H9 (cell line): ENCODE measurements at regions not wholly inside any gene's neighbourhood (a gene's known extent, or its start where the extent isn't known, plus 50 kb on each side); places are given as distances from the start of the nearest gene placed in this dataset.

Experiments
- DNase-seq: peaks from one replicate; pipeline ENCODE4 v3.0.0-alpha.2; 2017
- H2AFZ ChIP-seq: one replicate; pipeline ENCODE4 v1.6.1; 2013; ENCODE audit warnings: mild to moderate bottlenecking, low read length, control low read depth, moderate library complexity
- H2AK5ac ChIP-seq: 2 replicates; pipeline ENCODE4 v1.6.1; 2013; ENCODE audit warnings: low read length, control low read depth, mixed read lengths; ENCODE audit not compliant: insufficient read length
- H2BK120ac ChIP-seq: one replicate; pipeline ENCODE4 v1.6.1; 2013; ENCODE audit warnings: low read depth, mild to moderate bottlenecking, low read length, control low read depth, inconsistent platforms; ENCODE audit not compliant: poor library complexity, severe bottlenecking
- H2BK12ac ChIP-seq: 2 replicates; pipeline ENCODE4 v1.6.1; 2013; ENCODE audit warnings: low read length, control low read depth, mixed read lengths, low read depth; ENCODE audit not compliant: insufficient read length
- H2BK15ac ChIP-seq: 2 replicates; pipeline ENCODE4 v1.6.1; 2013; ENCODE audit warnings: low read depth, low read length, control low read depth
- H2BK20ac ChIP-seq: one replicate; pipeline ENCODE4 v1.6.1; 2013; ENCODE audit warnings: low read depth, mild to moderate bottlenecking, low read length, control low read depth, inconsistent platforms; ENCODE audit not compliant: poor library complexity, severe bottlenecking
- H2BK5ac ChIP-seq: 2 replicates; pipeline ENCODE4 v1.6.1; 2013; ENCODE audit warnings: low read length, control low read depth, mixed read lengths; ENCODE audit not compliant: insufficient read length
- H3K14ac ChIP-seq: 2 replicates; pipeline ENCODE4 v1.6.1; 2013; ENCODE audit warnings: low read length, control low read depth; ENCODE audit not compliant: insufficient read depth
- H3K18ac ChIP-seq: 2 replicates; pipeline ENCODE4 v1.6.1; 2013; ENCODE audit warnings: low read depth, mild to moderate bottlenecking, mixed read lengths, low read length, control low read depth; ENCODE audit not compliant: insufficient read length
- H3K23ac ChIP-seq: 2 replicates; pipeline ENCODE4 v1.6.1; 2013; ENCODE audit warnings: low read length, control low read depth, mixed read lengths, low read depth; ENCODE audit not compliant: insufficient read length
- H3K23me2 ChIP-seq: 2 replicates; pipeline ENCODE4 v1.6.1; 2013; ENCODE audit warnings: low read depth, mild to moderate bottlenecking, mixed read lengths, low read length, control low read depth; ENCODE audit not compliant: insufficient read length, poor library complexity, severe bottlenecking
- H3K27ac ChIP-seq: 2 replicates; pipeline ENCODE4 v1.5.1; 2013; ENCODE audit warnings: low read length, control low read depth, mixed read lengths, low read depth; ENCODE audit not compliant: insufficient read length
- H3K27me3 ChIP-seq: 2 replicates; pipeline ENCODE4 v1.6.1; 2013; ENCODE audit warnings: low read length, control low read depth, inconsistent platforms; ENCODE audit not compliant: insufficient read depth
- H3K4ac ChIP-seq: 2 replicates; pipeline ENCODE4 v1.6.1; 2013; ENCODE audit warnings: low read depth, mild to moderate bottlenecking, control low read depth, inconsistent platforms, low read length, moderate library complexity
- H3K4me1 ChIP-seq: 2 replicates; pipeline ENCODE4 v1.6.1; 2013; ENCODE audit warnings: low read length, control low read depth, inconsistent platforms; ENCODE audit not compliant: insufficient read depth
- H3K4me2 ChIP-seq: 2 replicates; pipeline ENCODE4 v1.6.1; 2013; ENCODE audit warnings: low read length, control low read depth, mixed read lengths; ENCODE audit not compliant: insufficient read length, insufficient read depth
- H3K56ac ChIP-seq: 2 replicates; pipeline ENCODE4 v1.6.1; 2013; ENCODE audit warnings: low read depth, mild to moderate bottlenecking, mixed read lengths, low read length, control low read depth; ENCODE audit not compliant: insufficient read length
- H3K79me1 ChIP-seq: 2 replicates; pipeline ENCODE4 v1.6.1; 2013; ENCODE audit warnings: low read depth, mild to moderate bottlenecking, moderate library complexity, low read length, control low read depth, inconsistent platforms; ENCODE audit not compliant: insufficient read depth, poor library complexity, severe bottlenecking
- H3K79me2 ChIP-seq: 2 replicates; pipeline ENCODE4 v1.6.1; 2013; ENCODE audit warnings: low read length, control low read depth, inconsistent platforms; ENCODE audit not compliant: insufficient read depth
- H3K9ac ChIP-seq: 2 replicates; pipeline ENCODE4 v1.6.1; 2013; ENCODE audit warnings: low read length, control low read depth, mixed read lengths; ENCODE audit not compliant: insufficient read length; ENCODE audit errors: extremely low read depth
- H3K9me3 ChIP-seq: one replicate; pipeline ENCODE4 v1.6.1; 2013; ENCODE audit warnings: low read depth, low read length, inconsistent platforms; ENCODE audit not compliant: control insufficient read depth
- H3T11ph ChIP-seq: one replicate; pipeline ENCODE4 v1.6.1; 2013; ENCODE audit warnings: mild to moderate bottlenecking, low read length, control low read depth, inconsistent platforms
- H4K20me1 ChIP-seq: one replicate; pipeline ENCODE4 v1.6.1; 2013; ENCODE audit not compliant: control insufficient read depth, insufficient read length, insufficient read depth
- H4K5ac ChIP-seq: 2 replicates; pipeline ENCODE4 v1.6.1; 2013; ENCODE audit warnings: low read depth, mild to moderate bottlenecking, mixed read lengths, low read length, control low read depth; ENCODE audit not compliant: insufficient read length
- H4K8ac ChIP-seq: replicated peaks from 2 replicates; pipeline ENCODE4 v1.6.1; 2013; ENCODE audit warnings: low read length, control low read depth, mixed read lengths, low read depth; ENCODE audit not compliant: insufficient read length
- H4K91ac ChIP-seq: 2 replicates; pipeline ENCODE4 v1.6.1; 2013; ENCODE audit warnings: low read depth, mild to moderate bottlenecking, moderate library complexity, mixed read lengths, low read length, control low read depth; ENCODE audit not compliant: insufficient read length
- H3K27ac Mint-ChIP-seq, 3 experiments: 2 replicates in 2 of 3; 3 replicates in 1 of 3; pipeline ENCODE4 v1.8.0; 2020 to 2021; ENCODE audit warnings: mixed read lengths in 3 of 3, mild to moderate bottlenecking in 1 of 3, moderate library complexity in 1 of 3
- H3K27me3 Mint-ChIP-seq: 2 replicates; pipeline ENCODE4 v1.8.0; 2021; ENCODE audit warnings: low read depth, mild to moderate bottlenecking, moderate library complexity, mixed read lengths
- H3K36me3 Mint-ChIP-seq, 3 experiments: 2 replicates in 2 of 3; 3 replicates in 1 of 3; pipeline ENCODE4 v1.8.0; 2020 to 2021; ENCODE audit warnings: low read depth in 3 of 3, mixed read lengths in 3 of 3; ENCODE audit not compliant: insufficient read depth in 1 of 3
- H3K4me1 Mint-ChIP-seq, 2 experiments: 2 replicates each; pipeline ENCODE4 v1.8.0; 2020; ENCODE audit warnings: mixed read lengths in 2 of 2
- H3K4me3 Mint-ChIP-seq, 2 experiments: 2 replicates in 1 of 2; 3 replicates in 1 of 2; pipeline ENCODE4 v1.8.0; 2020 to 2021; ENCODE audit warnings: mild to moderate bottlenecking in 2 of 2, mixed read lengths in 2 of 2, moderate library complexity in 1 of 2
- H3K9me3 Mint-ChIP-seq, 2 experiments: 2 replicates in 1 of 2; 3 replicates in 1 of 2; pipeline ENCODE4 v1.8.0; 2020; ENCODE audit warnings: mild to moderate bottlenecking in 2 of 2, mixed read lengths in 2 of 2, moderate library complexity in 1 of 2
- WGBS: extraction: QIAGEN DNeasy Blood & Tissue Kit; methylation state at CpG from one replicate; pipeline ENCODE4 v1.1.7; 2013; ENCODE audit warnings: missing lambda C conversion rate, low lambda C conversion rate, mixed read lengths; ENCODE audit not compliant: insufficient read length; ENCODE audit errors: extremely low coverage; 5-methylcytosine and 5-hydroxymethylcytosine counted together
- TF ChIP-seq, protein P1 (sequence below): fragments of 200-600 bp; sonication (generic); conservative IDR thresholded peaks from 3 replicates; pipeline ENCODE4 v1.8.0; 2021; ENCODE audit warnings: antibody characterized with exemption, mild to moderate bottlenecking

DNA sequence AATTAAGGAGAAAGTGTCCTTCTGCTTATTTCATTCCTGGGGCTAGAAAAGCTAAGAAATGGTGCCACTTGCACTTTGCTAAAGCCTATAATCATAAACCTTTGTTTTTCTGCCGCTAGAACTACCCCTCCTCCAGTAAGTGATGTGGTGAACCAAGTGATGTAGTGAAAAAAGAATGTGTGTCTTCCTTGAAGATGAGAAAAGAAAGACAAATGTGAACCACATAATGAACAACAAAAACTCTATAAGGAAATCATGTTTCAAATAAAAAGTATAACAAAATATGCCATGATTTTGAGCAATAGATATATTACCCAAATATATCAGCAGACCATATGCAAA, 179.0 kb upstream of the SGCD start:
- H4K20me1 ChIP-seq: no peaks in the 10 kb centered on the region
- no peak overlapping the region for H2BK120ac ChIP-seq
- H3K4me1 Mint-ChIP-seq: peaks cover 0 to 6% of the 10 kb centered on the region in 2 experiments; a peak in 1 of 4 replicates
- no peak overlapping the region for H4K5ac ChIP-seq
- H3K18ac ChIP-seq: no peak overlapping the region
- H3K79me1 ChIP-seq: no peaks in the 10 kb centered on the region
- H2AFZ ChIP-seq: no peak overlapping the region
- H2BK12ac ChIP-seq: no peak overlapping the region
- H3K23ac ChIP-seq: no peak overlapping the region
- H3K27ac Mint-ChIP-seq: no peak overlapping the region
- DNase-seq: no peak
- no peaks in the 10 kb centered on the region for H3K23me2 ChIP-seq
- TF ChIP-seq, protein P1, sequence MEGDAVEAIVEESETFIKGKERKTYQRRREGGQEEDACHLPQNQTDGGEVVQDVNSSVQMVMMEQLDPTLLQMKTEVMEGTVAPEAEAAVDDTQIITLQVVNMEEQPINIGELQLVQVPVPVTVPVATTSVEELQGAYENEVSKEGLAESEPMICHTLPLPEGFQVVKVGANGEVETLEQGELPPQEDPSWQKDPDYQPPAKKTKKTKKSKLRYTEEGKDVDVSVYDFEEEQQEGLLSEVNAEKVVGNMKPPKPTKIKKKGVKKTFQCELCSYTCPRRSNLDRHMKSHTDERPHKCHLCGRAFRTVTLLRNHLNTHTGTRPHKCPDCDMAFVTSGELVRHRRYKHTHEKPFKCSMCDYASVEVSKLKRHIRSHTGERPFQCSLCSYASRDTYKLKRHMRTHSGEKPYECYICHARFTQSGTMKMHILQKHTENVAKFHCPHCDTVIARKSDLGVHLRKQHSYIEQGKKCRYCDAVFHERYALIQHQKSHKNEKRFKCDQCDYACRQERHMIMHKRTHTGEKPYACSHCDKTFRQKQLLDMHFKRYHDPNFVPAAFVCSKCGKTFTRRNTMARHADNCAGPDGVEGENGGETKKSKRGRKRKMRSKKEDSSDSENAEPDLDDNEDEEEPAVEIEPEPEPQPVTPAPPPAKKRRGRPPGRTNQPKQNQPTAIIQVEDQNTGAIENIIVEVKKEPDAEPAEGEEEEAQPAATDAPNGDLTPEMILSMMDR: no peak
- H2BK5ac ChIP-seq: no peak overlapping the region
- H3K27ac ChIP-seq: no peak overlapping the region
- no peak overlapping the region for H3T11ph ChIP-seq
- H3K9me3 ChIP-seq: no peaks in the 10 kb centered on the region
- H4K91ac ChIP-seq: no peak overlapping the region
- H3K4me3 Mint-ChIP-seq: no peak overlapping the region
- no peak overlapping the region for H3K9ac ChIP-seq
- no peak overlapping the region for H2AK5ac ChIP-seq
- no peak overlapping the region for H2BK15ac ChIP-seq
- peaks cover 0 to 5% (median 2%) of the 10 kb centered on the region in 3 experiments; a peak in 3 of 7 replicates for H3K36me3 Mint-ChIP-seq
- no peaks in the 10 kb centered on the region for H3K27me3 ChIP-seq
- no CpG with 5 or more reads among the region's 1 CpG for WGBS
- no peak overlapping the region for H3K4ac ChIP-seq
- no peaks in the 10 kb centered on the region for H3K27me3 Mint-ChIP-seq
- no peaks in the 10 kb centered on the region for H3K79me2 ChIP-seq
- H2BK20ac ChIP-seq: no peak overlapping the region
- H3K56ac ChIP-seq: no peak overlapping the region
- H3K14ac ChIP-seq: no peak overlapping the region
- no peaks in the 10 kb centered on the region; the same call in 1 of the 2 replicates for H3K4me1 ChIP-seq
- peaks cover 3 to 13% of the 10 kb centered on the region in 2 experiments; a peak in 4 of 5 replicates for H3K9me3 Mint-ChIP-seq
- H3K4me2 ChIP-seq: no peak overlapping the region
- no peak overlapping the region for H4K8ac ChIP-seq
